HepG2 (cell line): ENCODE measurements at regions not wholly inside any gene's neighbourhood (a gene's known extent, or its start where the extent isn't known, plus 50 kb on each side); places are given as distances from the start of the nearest gene placed in this dataset.
A peak's percentile ranks its signal among the peaks of the same experiment; 100 is the strongest.

ENCODE experiments used
- ATAC-seq: fragments of 200-7000 bp; cut with Tn5 transposase; 3 replicates; pipeline ENCODE4 v1.9.1; 2020; ENCODE audit warnings: mild to moderate bottlenecking, moderate library complexity
- BruUV-seq: library from RNA; stranded (reverse); fragments of 400-500 nt; replicated peaks from 2 replicates; lab custom pipeline; 2021; lab: Mats Ljungman, UMichigan
- CTCF ChIA-PET: fragments of 300-600 bp; formaldehyde crosslinking; extraction: SDS; loops from one replicate; lab custom pipeline; 2021; ENCODE audit warnings: low total read pairs, inconsistent platforms, low intra/inter-chr PET ratio; lab: Yijun Ruan, JAX
- POLR2A ChIA-PET: fragments of 350-600 bp; sonication (Branson Sonifier 250); formaldehyde crosslinking; loops from one replicate; lab custom pipeline; 2020; ENCODE audit warnings: antibody characterized with exemption, inconsistent platforms; lab: Yijun Ruan, JAX
- DNase-seq: peaks from one replicate; pipeline ENCODE4 v3.0.0-alpha.2; 2015; ENCODE audit warnings: low spot score
- FAIRE-seq: peaks from 3 replicates; lab custom pipeline; 2011; peaks lifted over from hg19 to GRCh38; lab: Jason Lieb, UNC
- H2AFZ ChIP-seq: one replicate; pipeline ENCODE4 v1.6.1; 2011; ENCODE audit warnings: low read length, inconsistent platforms
- H3K27ac ChIP-seq: fragments of 300-600 bp; 3 replicates; pipeline ENCODE4 v1.8.0; 2011; ENCODE audit warnings: mixed run types, mild to moderate bottlenecking, mixed read lengths, low read length, inconsistent platforms; ENCODE audit not compliant: insufficient read depth; ENCODE audit errors: extremely low read length
- H3K27me3 ChIP-seq, 2 experiments: fragments of 200-600 bp in 1 of 2; 2 replicates in 1 of 2; 3 replicates in 1 of 2; pipeline versions ENCODE4 v1.6.0 to v1.8.0; 2011; ENCODE audit warnings: low read length in 2 of 2, mild to moderate bottlenecking in 2 of 2, moderate library complexity in 2 of 2, inconsistent platforms in 1 of 2; ENCODE audit not compliant: insufficient read depth in 2 of 2, control insufficient read depth in 1 of 2
- H3K36me3 ChIP-seq, 2 experiments: fragments of 200-600 bp in 1 of 2; replicated peaks in 1 of 2; 2 replicates in 1 of 2; 3 replicates in 1 of 2; pipeline versions ENCODE4 v1.5.1 to v1.8.0; 2011; ENCODE audit warnings: low read length in 2 of 2, inconsistent platforms in 1 of 2; ENCODE audit not compliant: insufficient read depth in 2 of 2, control insufficient read depth in 1 of 2
- H3K4me1 ChIP-seq: 2 replicates; pipeline ENCODE4 v1.5.1; 2012; ENCODE audit warnings: low read length, inconsistent platforms; ENCODE audit not compliant: insufficient read depth
- H3K4me2 ChIP-seq: 2 replicates; pipeline ENCODE4 v1.6.0; 2011; ENCODE audit warnings: low read depth, low read length, inconsistent platforms
- H3K4me3 ChIP-seq, 3 experiments: fragments of 200-600 bp in 1 of 3; sonication (generic), shearing (Covaris generic) in 1 of 3; replicated peaks in 1 of 3; 2 replicates each; pipeline ENCODE4 v1.5.1; 2011 to 2016; ENCODE audit warnings: low read length in 3 of 3, inconsistent platforms in 2 of 3, low read depth in 2 of 3, mild to moderate bottlenecking in 2 of 3, control low read depth in 1 of 3, mixed read lengths in 1 of 3; ENCODE audit not compliant: insufficient read depth in 1 of 3
- H3K79me2 ChIP-seq: one replicate; pipeline ENCODE4 v1.6.1; 2011; ENCODE audit warnings: low read length, inconsistent platforms; ENCODE audit not compliant: insufficient read depth
- H3K9ac ChIP-seq: 2 replicates; pipeline ENCODE4 v1.6.0; 2011; ENCODE audit warnings: mild to moderate bottlenecking, low read depth, low read length, inconsistent platforms; ENCODE audit not compliant: insufficient read depth
- H3K9me3 ChIP-seq: 2 replicates; pipeline ENCODE4 v1.5.1; 2012; ENCODE audit warnings: mild to moderate bottlenecking, low read length
- H4K20me1 ChIP-seq: 2 replicates; pipeline ENCODE4 v1.6.0; 2011; ENCODE audit warnings: inconsistent platforms, mild to moderate bottlenecking, low read length, moderate library complexity; ENCODE audit not compliant: insufficient read depth
- HNRNPUL1 ChIP-seq: fragments of 200-400 bp; formaldehyde crosslinking; IDR thresholded peaks from 2 replicates; pipeline ENCODE4 v1.6.1; 2017; ENCODE audit warnings: low read depth, mild to moderate bottlenecking, low read length, moderate library complexity
- MED8 ChIP-seq: sonication (generic); formaldehyde crosslinking; IDR thresholded peaks from 2 replicates; pipeline ENCODE4 v1.8.1; 2023; ENCODE audit warnings: mild to moderate bottlenecking, missing genetic modification reagents; ENCODE audit not compliant: insufficient replicate concordance
- PCBP2 ChIP-seq: fragments of 200-400 bp; formaldehyde crosslinking; optimal IDR thresholded peaks from 2 replicates; pipeline ENCODE3; 2018; ENCODE audit warnings: low read length, low read depth; ENCODE audit not compliant: poor library complexity, severe bottlenecking
- SNAI1 ChIP-seq: sonication (generic); formaldehyde crosslinking; IDR thresholded peaks from 2 replicates; pipeline ENCODE4 v1.5.0; 2020; ENCODE audit warnings: mild to moderate bottlenecking, missing genetic modification reagents, borderline replicate concordance
- TBX3 ChIP-seq: fragments of 450-650 bp; IDR thresholded peaks from 2 replicates; pipeline ENCODE4 v1.6.1; 2017; ENCODE audit warnings: antibody characterized with exemption, mild to moderate bottlenecking, inconsistent platforms, borderline replicate concordance
- ZNF432 ChIP-seq: sonication (generic); formaldehyde crosslinking; IDR thresholded peaks from 2 replicates; pipeline ENCODE4 v1.5.0; 2020; ENCODE audit warnings: missing genetic modification reagents, mild to moderate bottlenecking, borderline replicate concordance
- WGBS: methylation state at CpG from one replicate; pipeline ENCODE4 v1.1.6; 2017; ENCODE audit warnings: low lambda C conversion rate; 5-methylcytosine and 5-hydroxymethylcytosine counted together
- in situ Hi-C: cut with HindIII; loops from 2 replicates; pipeline ENCODE4 v1.10.0; 2017; ENCODE audit warnings: low pct_unique_long_range_greater_than_20kb; ENCODE audit not compliant: extremely low pct_ligation_motif_present
- intact Hi-C: fragments of 100-400 bp; cut with micrococcal nuclease; formaldehyde crosslinking; loops from one replicate; pipeline ENCODE4 v1.10.0; 2022; ENCODE audit not compliant: unreplicated experiment

DNA sequence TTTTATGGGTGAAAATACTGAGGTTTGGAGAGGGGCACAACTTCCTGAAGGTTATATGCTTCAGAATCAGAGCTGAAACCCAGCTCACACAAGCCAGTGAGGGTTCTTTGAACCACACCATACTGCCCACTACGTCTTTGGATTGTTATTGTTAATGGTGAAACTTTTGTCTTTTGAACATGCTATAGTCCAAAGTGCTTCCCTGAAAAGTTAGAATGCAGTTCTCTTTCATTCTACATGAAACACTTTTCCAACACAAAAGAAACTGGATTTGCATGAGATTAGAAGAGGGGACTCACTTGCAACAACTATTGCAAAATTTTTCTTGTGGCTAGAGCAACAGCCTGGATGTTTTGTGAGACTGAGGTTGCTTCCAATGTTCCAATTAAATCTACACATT is 473.6 kb downstream of the SOX2 start:
- FAIRE-seq (no peak), ATAC-seq (no peak), DNase-seq (no peak)
- Histone ChIP-seq H3K4me3 (no peak overlapping the region), H3K36me3 (no peaks in the 10 kb centered on the region), H4K20me1 (no peaks in the 10 kb centered on the region), H3K27ac (no peak overlapping the region), H3K9ac (no peak overlapping the region), H2AFZ (no peak overlapping the region), H3K4me2 (no peak overlapping the region), H3K4me1 (peaks cover 12% of the 10 kb centered on the region), H3K9me3 (no peaks in the 10 kb centered on the region), H3K79me2 (no peaks in the 10 kb centered on the region), H3K27me3 (no peaks in the 10 kb centered on the region)
- CTCF ChIA-PET, result no interaction called here
- POLR2A ChIA-PET, result no interaction called here
- TF ChIP-seq MED8 (CRISPR knock-in tag) (no peak), TBX3 (no peak), PCBP2 (no peak), ZNF432 (CRISPR knock-in tag) (no peak)
- in situ Hi-C loops (no loop called here), intact Hi-C loops (no loop called here)
- WGBS, result 0% methylated on average over 1 of the region's 1 CpG
- no TSS peak for BruUV-seq

DNA sequence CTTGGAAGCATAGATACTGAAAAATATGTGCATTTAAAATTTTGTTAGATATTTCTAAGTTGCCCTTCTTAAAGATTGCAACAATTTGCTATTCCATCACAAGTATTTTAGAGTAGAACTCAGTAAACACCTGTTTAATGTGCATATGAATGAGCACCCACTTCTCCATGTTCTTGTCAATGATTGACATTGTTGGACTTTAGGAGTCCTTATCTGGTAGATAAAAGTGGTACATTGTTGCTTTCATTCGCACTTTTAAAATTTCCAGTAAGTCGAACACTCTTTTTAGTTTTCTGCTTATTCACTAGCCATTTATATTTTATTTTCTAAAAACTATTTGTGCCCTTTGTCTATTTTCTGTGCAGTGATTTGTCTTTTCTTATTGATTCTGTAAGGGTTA is 478.3 kb downstream of the SOX2 start:
- in situ Hi-C loops (no loop called here), intact Hi-C loops (no loop called here)
- no TSS peak for BruUV-seq
- ChIA-PET CTCF (no interaction called here), POLR2A (no interaction called here)
- DNase-seq (no peak), ATAC-seq (no peak), FAIRE-seq (no peak)
- H3K36me3 ChIP-seq, result no peaks in the 10 kb centered on the region
- 3% methylated on average over 2 of the region's 2 CpGs for WGBS
- peaks cover 8% of the 10 kb centered on the region; the same call in 1 of the 2 replicates for H3K4me1 ChIP-seq
- H3K27me3 ChIP-seq, result peaks cover 0 to 1% of the 10 kb centered on the region in 2 experiments; a peak in 1 of 5 replicates
- no peaks in the 10 kb centered on the region for H4K20me1 ChIP-seq
- no peaks in the 10 kb centered on the region for H3K9me3 ChIP-seq
- 0 out of 2 replicates have a peak, but pooled peaks have one; percentile 23 for TF ChIP-seq HNRNPUL1
- TF ChIP-seq SNAI1, result no peak
- H2AFZ ChIP-seq, result no peak overlapping the region
- H3K4me2 ChIP-seq, result no peak overlapping the region
- no peak overlapping the region for H3K4me3 ChIP-seq
- no peak overlapping the region for H3K27ac ChIP-seq
- no peak overlapping the region for H3K9ac ChIP-seq
- no peaks in the 10 kb centered on the region for H3K79me2 ChIP-seq
